GM18868 (cell line): ENCODE measurements at regions not wholly inside any gene's neighbourhood (a gene's known extent, or its start where the extent isn't known, plus 50 kb on each side); places are given as distances from the start of the nearest gene placed in this dataset.
"Not testable (repeated sequence)": the region's sequence is repeated elsewhere in the genome, so short reads cannot be mapped to it uniquely, and the experiment has no call there.

ENCODE experiments used
- ATAC-seq: cut with Tn5 transposase; IDR thresholded peaks from one replicate; pipeline ENCODE4 v1.9.1; 2021; ENCODE audit warnings: mild to moderate bottlenecking, moderate library complexity; ENCODE audit not compliant: unreplicated experiment

GRCh38 chr9:78896479-78896878, 599.6 kb downstream of the PSAT1 start:
- ATAC-seq = no peak

- no peak for ATAC-seq
Observed at GRCh38 chr9:78898234-78898633, 601.3 kb downstream of the PSAT1 start.

GRCh38 chr9:78899006-78899405, 602.1 kb downstream of the PSAT1 start:
- no peak for ATAC-seq

- ATAC-seq = no peak
Observed at GRCh38 chr9:78900500-78900899, 603.6 kb downstream of the PSAT1 start.

- no peak for ATAC-seq
Observed at GRCh38 chr9:78902051-78902450, 605.1 kb downstream of the PSAT1 start.

GRCh38 chr9:78903581-78903980, 606.7 kb downstream of the PSAT1 start:
- no peak for ATAC-seq

GRCh38 chr9:78904686-78905085, 607.8 kb downstream of the PSAT1 start:
- no peak for ATAC-seq

- ATAC-seq = no peak
Observed at GRCh38 chr9:78905387-78905786, 608.5 kb downstream of the PSAT1 start.

- no peak for ATAC-seq
Observed at GRCh38 chr9:78905986-78906755, 609.2 kb downstream of the PSAT1 start.

- ATAC-seq = no peak
Observed at GRCh38 chr9:78909566-78909965, 612.6 kb downstream of the PSAT1 start.

- ATAC-seq = not testable (repeated sequence)
Observed at GRCh38 chr9:78916884-78917283, 620.0 kb downstream of the PSAT1 start.

GRCh38 chr9:78918976-78919375, 622.1 kb downstream of the PSAT1 start:
- ATAC-seq = no peak

GRCh38 chr9:78919701-78920100, 622.8 kb downstream of the PSAT1 start:
- ATAC-seq = no peak

GRCh38 chr9:78921341-78921740, 624.4 kb downstream of the PSAT1 start:
- no peak for ATAC-seq

- no peak for ATAC-seq
Observed at GRCh38 chr9:78923966-78924659, 627.2 kb downstream of the PSAT1 start.

- ATAC-seq = no peak
Observed at GRCh38 chr9:78927099-78927940, 630.4 kb downstream of the PSAT1 start.

GRCh38 chr9:78928625-78929405, 631.9 kb downstream of the PSAT1 start:
- no peak for ATAC-seq

- no peak for ATAC-seq
Observed at GRCh38 chr9:78930281-78930680, 633.4 kb downstream of the PSAT1 start.

- ATAC-seq = no peak
Observed at GRCh38 chr9:78932849-78933627, 636.1 kb downstream of the PSAT1 start.

- ATAC-seq = no peak
Observed at GRCh38 chr9:78934880-78935279, 636.9 kb upstream of the TLE4 start.
